Neuronal stem cell (in vitro differentiated cells): ENCODE measurements at regions not wholly inside any gene's neighbourhood (a gene's known extent, or its start where the extent isn't known, plus 50 kb on each side); places are given as distances from the start of the nearest gene placed in this dataset.

ENCODE experiments used
- DNase-seq: peaks from one replicate; pipeline ENCODE4 v3.0.0-alpha.2; 2013; ENCODE audit warnings: low spot score
- H2AFZ ChIP-seq: one replicate; pipeline ENCODE4 v1.6.1; 2013; ENCODE audit warnings: mild to moderate bottlenecking, low read length, inconsistent platforms
- H2AK5ac ChIP-seq: 2 replicates; pipeline ENCODE4 v1.6.1; 2013; ENCODE audit warnings: low read depth, mild to moderate bottlenecking, inconsistent platforms, low read length, moderate library complexity, mixed read lengths
- H2BK120ac ChIP-seq: 2 replicates; pipeline ENCODE4 v1.6.1; 2013; ENCODE audit warnings: low read depth, mild to moderate bottlenecking, inconsistent platforms, low read length, moderate library complexity, mixed read lengths
- H2BK12ac ChIP-seq: one replicate; pipeline ENCODE4 v1.6.1; 2013; ENCODE audit warnings: low read length, inconsistent platforms
- H2BK15ac ChIP-seq: 2 replicates; pipeline ENCODE4 v1.6.1; 2013; ENCODE audit warnings: mild to moderate bottlenecking, low read length, inconsistent platforms, mixed read lengths
- H2BK5ac ChIP-seq: one replicate; pipeline ENCODE4 v1.6.1; 2013; ENCODE audit warnings: inconsistent platforms, mild to moderate bottlenecking, low read length, moderate library complexity
- H3K14ac ChIP-seq: one replicate; pipeline ENCODE4 v1.6.1; 2013; ENCODE audit warnings: low read length, inconsistent platforms
- H3K18ac ChIP-seq: 2 replicates; pipeline ENCODE4 v1.6.1; 2013; ENCODE audit warnings: low read length, inconsistent platforms
- H3K23ac ChIP-seq: 2 replicates; pipeline ENCODE4 v1.6.1; 2013; ENCODE audit warnings: low read depth, mild to moderate bottlenecking, mixed read lengths, low read length, inconsistent platforms; ENCODE audit not compliant: poor library complexity
- H3K27ac ChIP-seq: replicated peaks from 3 replicates; pipeline ENCODE4 v1.5.1; 2013; ENCODE audit warnings: low read length, inconsistent platforms
- H3K27me3 ChIP-seq, 3 experiments: 2 replicates each; pipeline ENCODE4 v1.6.1; 2013; ENCODE audit warnings: low read length in 3 of 3, mild to moderate bottlenecking in 2 of 3, inconsistent platforms in 1 of 3, low read depth in 1 of 3, mixed read lengths in 1 of 3, moderate library complexity in 1 of 3; ENCODE audit not compliant: control insufficient read depth in 3 of 3, insufficient read depth in 3 of 3
- H3K36me3 ChIP-seq, 2 donors: replicated peaks in 1 of 2; 2 replicates each; pipeline ENCODE4 v1.6.1; 2013; ENCODE audit warnings: low read length in 2 of 2; ENCODE audit not compliant: control insufficient read depth in 2 of 2, insufficient read depth in 2 of 2
- H3K4ac ChIP-seq: 2 replicates; pipeline ENCODE4 v1.6.1; 2013; ENCODE audit warnings: inconsistent platforms, mild to moderate bottlenecking, low read length, moderate library complexity
- H3K4me1 ChIP-seq, 2 donors: 1 replicate in 1 of 2; 2 replicates in 1 of 2; pipeline ENCODE4 v1.6.1; 2013; ENCODE audit warnings: low read length in 2 of 2, low read depth in 1 of 2; ENCODE audit not compliant: control insufficient read depth in 2 of 2, insufficient read depth in 1 of 2
- H3K4me2 ChIP-seq: one replicate; pipeline ENCODE4 v1.6.1; 2013; ENCODE audit warnings: mild to moderate bottlenecking, low read length, inconsistent platforms; ENCODE audit not compliant: insufficient read depth, poor library complexity, severe bottlenecking
- H3K4me3 ChIP-seq, 2 donors: 2 replicates each; pipeline ENCODE4 v1.5.1; 2013; ENCODE audit warnings: low read length in 2 of 2, mild to moderate bottlenecking in 2 of 2, inconsistent platforms in 1 of 2, moderate library complexity in 1 of 2
- H3K79me1 ChIP-seq: one replicate; pipeline ENCODE4 v1.6.1; 2013; ENCODE audit warnings: low read depth, mild to moderate bottlenecking, inconsistent platforms, low read length, moderate library complexity
- H3K9ac ChIP-seq: one replicate; pipeline ENCODE4 v1.6.1; 2013; ENCODE audit warnings: mild to moderate bottlenecking, low read depth, low read length, inconsistent platforms; ENCODE audit not compliant: poor library complexity
- H3K9me3 ChIP-seq, 2 donors: replicated peaks in 1 of 2; 2 replicates each; pipeline versions ENCODE3 to v1.6.1; 2013; ENCODE audit warnings: low read length in 2 of 2, mild to moderate bottlenecking in 2 of 2, inconsistent platforms in 1 of 2, low read depth in 1 of 2, mixed read lengths in 1 of 2, moderate library complexity in 1 of 2; ENCODE audit not compliant: control insufficient read depth in 2 of 2, insufficient read depth in 1 of 2
- H4K8ac ChIP-seq: one replicate; pipeline ENCODE4 v1.6.1; 2013; ENCODE audit warnings: low read depth, mild to moderate bottlenecking, inconsistent platforms, low read length, moderate library complexity
- H4K91ac ChIP-seq: one replicate; pipeline ENCODE4 v1.6.1; 2013; ENCODE audit warnings: low read length, low read depth, mild to moderate bottlenecking, inconsistent platforms; ENCODE audit not compliant: poor library complexity
- WGBS, 2 donors: extraction: QIAGEN DNeasy Blood & Tissue Kit; methylation state at CpG; one replicate each; pipeline ENCODE4 v1.1.7; 2013; ENCODE audit warnings: missing lambda C conversion rate in 2 of 2, mixed read lengths in 1 of 2; ENCODE audit not compliant: insufficient read length in 2 of 2, insufficient replicate concordance in 1 of 2; ENCODE audit errors: extremely low coverage in 2 of 2; 5-methylcytosine and 5-hydroxymethylcytosine counted together

DNA sequence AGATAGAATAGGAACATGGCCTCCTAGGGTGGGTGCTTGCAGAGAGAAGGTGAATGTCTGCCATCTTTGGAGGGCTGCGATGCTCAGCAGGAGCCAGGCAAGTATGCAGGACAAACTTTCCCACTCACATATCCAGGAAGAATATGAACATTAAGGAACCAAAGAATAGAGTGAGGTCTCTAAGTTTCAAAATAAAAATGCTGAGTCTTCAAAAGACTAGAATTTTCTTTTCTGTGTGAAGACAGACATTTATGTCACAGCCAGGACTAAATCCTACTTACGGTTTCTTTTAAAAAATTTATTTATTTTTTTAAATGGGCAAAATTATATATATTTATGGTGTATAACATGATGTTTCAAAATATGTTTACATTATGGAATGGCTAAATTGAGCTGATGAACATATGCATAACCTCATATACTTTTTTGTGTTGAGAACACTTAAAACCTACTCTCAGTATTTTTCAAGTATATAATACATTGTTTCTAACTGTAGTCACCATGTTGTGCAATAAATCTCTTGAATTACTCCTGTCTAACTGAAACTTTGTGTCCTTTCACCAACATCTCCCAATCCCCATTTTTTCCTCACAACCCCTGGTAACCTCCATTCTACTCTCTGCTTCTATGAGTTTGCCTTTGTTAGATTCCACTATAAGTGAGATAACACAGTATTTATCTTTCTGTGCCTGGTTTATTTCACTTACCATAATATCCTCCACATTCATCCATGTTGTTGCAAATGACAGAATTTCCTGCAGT is 177.8 kb upstream of the HAND2 start:
- no peak overlapping the region for H2AFZ ChIP-seq
- H3K23ac ChIP-seq = no peak overlapping the region
- peaks cover 0 to 2% of the 10 kb centered on the region in 2 donors for H3K4me1 ChIP-seq
- no peak overlapping the region for H3K4me2 ChIP-seq
- H3K4me3 ChIP-seq = no peak overlapping the region
- WGBS, 2 donors = no CpG with 5 or more reads among the region's 2 CpGs
- H4K91ac ChIP-seq = no peak overlapping the region
- no peaks in the 10 kb centered on the region for H3K27me3 ChIP-seq
- no peaks in the 10 kb centered on the region for H3K36me3 ChIP-seq
- H2BK15ac ChIP-seq = no peak overlapping the region
- no peak overlapping the region for H2AK5ac ChIP-seq
- no peak overlapping the region for H3K27ac ChIP-seq
- H2BK5ac ChIP-seq = no peak overlapping the region
- H3K14ac ChIP-seq = no peak overlapping the region
- no peak overlapping the region for H3K9ac ChIP-seq
- no peaks in the 10 kb centered on the region for H3K79me1 ChIP-seq
- no peak overlapping the region for H3K4ac ChIP-seq
- H2BK120ac ChIP-seq = no peak overlapping the region
- H3K9me3 ChIP-seq = no peaks in the 10 kb centered on the region
- no peak overlapping the region for H4K8ac ChIP-seq
- no peak overlapping the region for H2BK12ac ChIP-seq
- DNase-seq = no peak
- no peak overlapping the region for H3K18ac ChIP-seq

- H3K36me3 ChIP-seq = no peaks in the 10 kb centered on the region
- peaks cover 0 to 2% of the 10 kb centered on the region in 2 donors for H3K4me1 ChIP-seq
- H3K23ac ChIP-seq = no peak overlapping the region
- H2BK15ac ChIP-seq = no peak overlapping the region
- no CpG with 5 or more reads among the region's 9 CpGs for WGBS, 2 donors
- H3K27ac ChIP-seq = no peak overlapping the region
- H3K4me2 ChIP-seq = no peak overlapping the region
- no peak overlapping the region for H3K14ac ChIP-seq
- H4K8ac ChIP-seq = no peak overlapping the region
- H2BK120ac ChIP-seq = no peak overlapping the region
- H2BK12ac ChIP-seq = no peak overlapping the region
- H3K27me3 ChIP-seq = no peaks in the 10 kb centered on the region
- no peak overlapping the region for H3K18ac ChIP-seq
- no peak overlapping the region for H3K9ac ChIP-seq
- no peak overlapping the region for H2AFZ ChIP-seq
- H4K91ac ChIP-seq = no peak overlapping the region
- no peak for DNase-seq
- no peak overlapping the region for H2AK5ac ChIP-seq
- H3K79me1 ChIP-seq = no peaks in the 10 kb centered on the region
- no peaks in the 10 kb centered on the region for H3K9me3 ChIP-seq
- H2BK5ac ChIP-seq = no peak overlapping the region
- H3K4me3 ChIP-seq = no peak overlapping the region
- no peak overlapping the region for H3K4ac ChIP-seq
Measured at GRCh38 chr4:173704201-173704600, 174.2 kb upstream of the HAND2 start.

DNA sequence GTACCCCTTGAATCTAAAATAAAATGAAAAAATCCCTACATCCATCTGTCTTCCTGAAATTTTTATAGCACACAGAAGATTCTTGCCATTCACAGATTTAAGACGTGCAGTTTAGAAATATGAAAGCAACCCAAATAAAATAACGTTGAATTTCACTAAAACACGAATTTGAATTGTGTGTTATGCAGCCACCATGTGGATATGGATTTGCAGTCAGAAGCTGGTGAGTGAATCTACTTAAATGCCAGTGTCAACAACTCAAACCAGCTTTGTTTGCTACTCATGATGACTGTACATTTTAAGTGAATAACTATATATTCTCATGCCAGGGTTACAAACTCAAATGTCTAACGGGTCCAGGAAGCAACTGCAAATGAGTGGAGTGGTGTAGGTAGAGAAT is 173.0 kb upstream of the HAND2 start:
- Histone ChIP-seq H2BK5ac (no peak overlapping the region), H2AK5ac (no peak overlapping the region), H2BK120ac (no peak overlapping the region), H3K36me3 (no peaks in the 10 kb centered on the region), H3K23ac (no peak overlapping the region), H3K4ac (no peak overlapping the region), H2AFZ (no peak overlapping the region), H3K18ac (no peak overlapping the region), H4K8ac (no peak overlapping the region), H3K9me3 (no peaks in the 10 kb centered on the region), H3K4me1 (peaks cover 0 to 2% of the 10 kb centered on the region in 2 donors), H3K27me3 (no peaks in the 10 kb centered on the region), H2BK15ac (no peak overlapping the region), H4K91ac (no peak overlapping the region), H3K4me3 (no peak overlapping the region), H3K14ac (no peak overlapping the region), H3K9ac (no peak overlapping the region), H3K4me2 (no peak overlapping the region), H2BK12ac (no peak overlapping the region), H3K79me1 (no peaks in the 10 kb centered on the region), H3K27ac (no peak overlapping the region)
- WGBS, 2 donors = no CpG with 5 or more reads among the region's 4 CpGs
- DNase-seq = no peak

- no peak overlapping the region for H2BK15ac ChIP-seq
- no peak overlapping the region for H3K4me2 ChIP-seq
- H2BK120ac ChIP-seq = no peak overlapping the region
- H3K4me3 ChIP-seq = no peak overlapping the region
- no peak overlapping the region for H2BK5ac ChIP-seq
- no peaks in the 10 kb centered on the region for H3K36me3 ChIP-seq
- H3K9ac ChIP-seq = no peak overlapping the region
- no peaks in the 10 kb centered on the region for H3K27me3 ChIP-seq
- H3K4ac ChIP-seq = no peak overlapping the region
- no peak overlapping the region for H2AK5ac ChIP-seq
- H3K4me1 ChIP-seq = no peaks in the 10 kb centered on the region
- WGBS, 2 donors = no CpG with 5 or more reads among the region's 4 CpGs
- H4K91ac ChIP-seq = no peak overlapping the region
- DNase-seq = no peak
- no peaks in the 10 kb centered on the region for H3K9me3 ChIP-seq
- no peak overlapping the region for H3K14ac ChIP-seq
- H3K18ac ChIP-seq = no peak overlapping the region
- H3K27ac ChIP-seq = no peak overlapping the region
- H3K23ac ChIP-seq = no peak overlapping the region
- H4K8ac ChIP-seq = no peak overlapping the region
- H2BK12ac ChIP-seq = no peak overlapping the region
- no peak overlapping the region for H2AFZ ChIP-seq
- H3K79me1 ChIP-seq = no peaks in the 10 kb centered on the region
Measured at GRCh38 chr4:173700650-173701049, 170.6 kb upstream of the HAND2 start.
